HEK293 (cell line): ENCODE measurements at regions not wholly inside any gene's neighbourhood (a gene's known extent, or its start where the extent isn't known, plus 50 kb on each side); places are given as distances from the start of the nearest gene placed in this dataset.

ENCODE experiments used
- CTCF ChIA-PET: fragments of 350-600 bp; formaldehyde crosslinking; extraction: SDS; loops from one replicate; lab custom pipeline; 2021; ENCODE audit warnings: antibody characterized with exemption; lab: Yijun Ruan, JAX
- POLR2A ChIA-PET: fragments of 300-600 bp; formaldehyde crosslinking; extraction: SDS; loops from one replicate; lab custom pipeline; 2020; ENCODE audit warnings: antibody characterized with exemption, inconsistent platforms; lab: Yijun Ruan, JAX
- H3K27ac ChIP-seq: fragments of 200-500 bp; sonication (Bioruptor generic); 2 replicates; pipeline ENCODE4 v1.5.1; 2014; ENCODE audit warnings: low read depth, low read length, control low read depth, inconsistent platforms; ENCODE audit errors: extremely low read depth
- H3K36me3 ChIP-seq, 2 experiments: fragments of 200-500 bp in 1 of 2; sonication (Bioruptor generic) in 1 of 2; 1 replicate in 1 of 2; 2 replicates in 1 of 2; pipeline ENCODE4 v1.5.1; 2014 to 2017; ENCODE audit warnings: inconsistent platforms in 2 of 2, low read length in 2 of 2; ENCODE audit not compliant: control insufficient read depth in 2 of 2, insufficient read depth in 1 of 2
- H3K4me1 ChIP-seq: fragments of 200-500 bp; sonication (Bioruptor generic); 2 replicates; pipeline ENCODE4 v1.5.1; 2014; ENCODE audit warnings: mild to moderate bottlenecking, low read length, inconsistent platforms; ENCODE audit not compliant: control insufficient read depth, insufficient read depth
- H3K4me3 ChIP-seq: 2 replicates; pipeline ENCODE4 v1.5.1; 2011; ENCODE audit warnings: low read depth, mild to moderate bottlenecking, control low read depth, low read length, moderate library complexity
- H3K9me3 ChIP-seq: fragments of 200-500 bp; sonication (Bioruptor generic); 2 replicates; pipeline ENCODE4 v1.5.1; 2014; ENCODE audit warnings: low read depth, low read length, inconsistent platforms; ENCODE audit not compliant: control insufficient read depth, insufficient read depth
- GLI4 ChIP-seq: fragments of 450-650 bp; formaldehyde crosslinking; IDR thresholded peaks from 2 replicates; pipeline ENCODE4 v1.5.1; 2016; ENCODE audit warnings: missing biosample characterization, missing genetic modification characterization
- KLF10 ChIP-seq: fragments of 450-650 bp; IDR thresholded peaks from 2 replicates; pipeline ENCODE4 v1.5.1; 2018; ENCODE audit warnings: missing biosample characterization, mild to moderate bottlenecking, missing genetic modification characterization
- YY2 ChIP-seq: fragments of 450-650 bp; formaldehyde crosslinking; IDR thresholded peaks from 2 replicates; pipeline ENCODE4 v1.5.1; 2016; ENCODE audit warnings: missing biosample characterization, missing genetic modification characterization
- ZFP3 ChIP-seq: fragments of 450-650 bp; formaldehyde crosslinking; IDR thresholded peaks from 2 replicates; pipeline ENCODE4 v1.5.1; 2016; ENCODE audit warnings: low read depth, missing biosample characterization, missing genetic modification characterization
- ZNF148 ChIP-seq: fragments of 450-650 bp; formaldehyde crosslinking; IDR thresholded peaks from 2 replicates; pipeline ENCODE4 v1.5.0; 2017; ENCODE audit warnings: missing biosample characterization, missing genetic modification characterization, borderline replicate concordance
- ZNF157 ChIP-seq: fragments of 450-650 bp; formaldehyde crosslinking; IDR thresholded peaks from 2 replicates; pipeline ENCODE4 v1.5.1; 2016; ENCODE audit warnings: missing biosample characterization, missing genetic modification characterization
- ZNF16 ChIP-seq: fragments of 450-650 bp; formaldehyde crosslinking; IDR thresholded peaks from 2 replicates; pipeline ENCODE4 v1.5.1; 2016; ENCODE audit warnings: low read depth, missing biosample characterization, missing genetic modification characterization
- ZNF214 ChIP-seq: fragments of 450-650 bp; formaldehyde crosslinking; IDR thresholded peaks from 2 replicates; pipeline ENCODE4 v1.5.1; 2017; ENCODE audit warnings: missing biosample characterization, mild to moderate bottlenecking, missing genetic modification characterization, borderline replicate concordance
- ZNF223 ChIP-seq: fragments of 450-650 bp; formaldehyde crosslinking; IDR thresholded peaks from 2 replicates; pipeline ENCODE4 v1.5.1; 2016; ENCODE audit warnings: missing biosample characterization, missing genetic modification characterization
- ZNF248 ChIP-seq: fragments of 450-650 bp; formaldehyde crosslinking; IDR thresholded peaks from 2 replicates; pipeline ENCODE4 v1.5.1; 2017; ENCODE audit warnings: missing biosample characterization, missing genetic modification characterization
- ZNF391 ChIP-seq: fragments of 450-650 bp; formaldehyde crosslinking; IDR thresholded peaks from 2 replicates; pipeline ENCODE4 v1.5.1; 2016; ENCODE audit warnings: low read depth, missing biosample characterization, missing genetic modification characterization, borderline replicate concordance
- ZNF510 ChIP-seq: fragments of 450-650 bp; formaldehyde crosslinking; IDR thresholded peaks from 2 replicates; pipeline ENCODE4 v1.5.1; 2018; ENCODE audit warnings: mild to moderate bottlenecking, missing genetic modification characterization, missing biosample characterization; ENCODE audit not compliant: insufficient replicate concordance
- ZNF549 ChIP-seq: fragments of 450-650 bp; IDR thresholded peaks from 2 replicates; pipeline ENCODE4 v1.5.1; 2018; ENCODE audit warnings: missing biosample characterization, missing genetic modification characterization, mild to moderate bottlenecking, inconsistent platforms, moderate library complexity
- ZNF610 ChIP-seq: fragments of 450-650 bp; formaldehyde crosslinking; IDR thresholded peaks from 2 replicates; pipeline ENCODE4 v1.5.1; 2016; ENCODE audit warnings: missing biosample characterization, missing genetic modification characterization, borderline replicate concordance
- ZNF621 ChIP-seq: fragments of 450-650 bp; formaldehyde crosslinking; IDR thresholded peaks from 2 replicates; pipeline ENCODE4 v1.5.1; 2017; ENCODE audit warnings: missing biosample characterization, missing genetic modification characterization
- ZNF707 ChIP-seq: fragments of 450-650 bp; formaldehyde crosslinking; IDR thresholded peaks from 2 replicates; pipeline ENCODE4 v1.5.1; 2016; ENCODE audit warnings: missing biosample characterization, missing genetic modification characterization
- ZNF777 ChIP-seq: fragments of 450-650 bp; formaldehyde crosslinking; IDR thresholded peaks from 2 replicates; pipeline ENCODE4 v1.5.1; 2017; ENCODE audit warnings: missing biosample characterization, missing genetic modification characterization, borderline replicate concordance
- ZNF792 ChIP-seq: fragments of 450-650 bp; formaldehyde crosslinking; IDR thresholded peaks from 2 replicates; pipeline ENCODE4 v1.5.1; 2016; ENCODE audit warnings: missing biosample characterization, missing genetic modification characterization
- ZSCAN18 ChIP-seq: fragments of 450-650 bp; formaldehyde crosslinking; IDR thresholded peaks from 2 replicates; pipeline ENCODE4 v1.5.1; 2016; ENCODE audit warnings: missing biosample characterization, missing genetic modification characterization
- TF ChIP-seq, protein P1 (sequence below): fragments of 450-650 bp; formaldehyde crosslinking; IDR thresholded peaks from 2 replicates; pipeline ENCODE4 v1.5.1; 2016; ENCODE audit warnings: missing biosample characterization, missing genetic modification characterization
- TF ChIP-seq, protein P2 (sequence below): fragments of 450-650 bp; formaldehyde crosslinking; IDR thresholded peaks from 2 replicates; pipeline ENCODE4 v1.5.1; 2016; ENCODE audit warnings: missing biosample characterization, missing genetic modification characterization
- TF ChIP-seq, protein P3 (sequence below): fragments of 450-650 bp; formaldehyde crosslinking; IDR thresholded peaks from 2 replicates; pipeline ENCODE4 v1.5.1; 2017; ENCODE audit warnings: missing biosample characterization, missing genetic modification characterization

DNA sequence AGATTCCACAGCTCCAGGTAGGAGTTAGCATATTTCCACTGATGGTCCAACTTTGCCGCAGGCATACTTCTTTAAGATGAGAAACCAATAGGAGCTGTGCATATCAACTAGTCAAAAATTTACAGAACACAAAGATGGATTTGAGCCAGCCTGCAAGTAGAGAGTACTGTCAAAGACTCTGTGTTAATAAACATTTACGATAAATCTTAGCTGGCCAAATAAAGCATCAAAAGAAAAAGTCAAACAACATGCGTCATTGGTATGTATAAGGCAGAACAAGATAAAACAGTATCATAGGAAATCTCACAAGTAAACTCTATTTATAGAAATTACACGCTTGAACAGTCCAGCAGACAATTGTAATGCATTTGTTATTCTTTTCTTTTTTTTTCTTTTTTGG is 907.4 kb upstream of the AGA start:
- Histone ChIP-seq H3K4me1 (no peaks in the 10 kb centered on the region), H3K4me3 (no peak overlapping the region), H3K27ac (no peak overlapping the region), H3K9me3 (no peaks in the 10 kb centered on the region), H3K36me3 (no peaks in the 10 kb centered on the region)
- TF ChIP-seq KLF10 (no peak), ZNF707 (tag by site-specific recombination) (no peak), GLI4 (tag by site-specific recombination) (no peak), ZNF777 (tag by site-specific recombination) (no peak), ZNF391 (tag by site-specific recombination) (no peak), ZNF148 (tag by site-specific recombination) (no peak), ZNF248 (tag by site-specific recombination) (no peak), ZNF214 (tag by site-specific recombination) (no peak), ZNF157 (no peak), ZFP3 (tag by site-specific recombination) (no peak), YY2 (no peak), ZNF792 (tag by site-specific recombination) (no peak)
- ChIA-PET CTCF (no interaction called here), POLR2A (no interaction called here)

GRCh38 chr4:178351185-178351584 is 908.9 kb upstream of the AGA start:
- CTCF ChIA-PET = no interaction called here
- H3K27ac ChIP-seq = no peak overlapping the region
- H3K4me3 ChIP-seq = no peak overlapping the region
- no peaks in the 10 kb centered on the region for H3K9me3 ChIP-seq
- POLR2A ChIA-PET = no interaction called here
- H3K36me3 ChIP-seq = no peaks in the 10 kb centered on the region
- no peaks in the 10 kb centered on the region for H3K4me1 ChIP-seq
- TF ChIP-seq ZNF510 (no peak), ZSCAN18 (tag by site-specific recombination) (no peak), ZNF16 (tag by site-specific recombination) (no peak), ZNF223 (tag by site-specific recombination) (no peak), ZNF610 (tag by site-specific recombination) (no peak), ZNF549 (no peak), ZNF621 (tag by site-specific recombination) (no peak)
- TF ChIP-seq, protein P1, sequence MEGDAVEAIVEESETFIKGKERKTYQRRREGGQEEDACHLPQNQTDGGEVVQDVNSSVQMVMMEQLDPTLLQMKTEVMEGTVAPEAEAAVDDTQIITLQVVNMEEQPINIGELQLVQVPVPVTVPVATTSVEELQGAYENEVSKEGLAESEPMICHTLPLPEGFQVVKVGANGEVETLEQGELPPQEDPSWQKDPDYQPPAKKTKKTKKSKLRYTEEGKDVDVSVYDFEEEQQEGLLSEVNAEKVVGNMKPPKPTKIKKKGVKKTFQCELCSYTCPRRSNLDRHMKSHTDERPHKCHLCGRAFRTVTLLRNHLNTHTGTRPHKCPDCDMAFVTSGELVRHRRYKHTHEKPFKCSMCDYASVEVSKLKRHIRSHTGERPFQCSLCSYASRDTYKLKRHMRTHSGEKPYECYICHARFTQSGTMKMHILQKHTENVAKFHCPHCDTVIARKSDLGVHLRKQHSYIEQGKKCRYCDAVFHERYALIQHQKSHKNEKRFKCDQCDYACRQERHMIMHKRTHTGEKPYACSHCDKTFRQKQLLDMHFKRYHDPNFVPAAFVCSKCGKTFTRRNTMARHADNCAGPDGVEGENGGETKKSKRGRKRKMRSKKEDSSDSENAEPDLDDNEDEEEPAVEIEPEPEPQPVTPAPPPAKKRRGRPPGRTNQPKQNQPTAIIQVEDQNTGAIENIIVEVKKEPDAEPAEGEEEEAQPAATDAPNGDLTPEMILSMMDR = no peak
- TF ChIP-seq, protein P2, sequence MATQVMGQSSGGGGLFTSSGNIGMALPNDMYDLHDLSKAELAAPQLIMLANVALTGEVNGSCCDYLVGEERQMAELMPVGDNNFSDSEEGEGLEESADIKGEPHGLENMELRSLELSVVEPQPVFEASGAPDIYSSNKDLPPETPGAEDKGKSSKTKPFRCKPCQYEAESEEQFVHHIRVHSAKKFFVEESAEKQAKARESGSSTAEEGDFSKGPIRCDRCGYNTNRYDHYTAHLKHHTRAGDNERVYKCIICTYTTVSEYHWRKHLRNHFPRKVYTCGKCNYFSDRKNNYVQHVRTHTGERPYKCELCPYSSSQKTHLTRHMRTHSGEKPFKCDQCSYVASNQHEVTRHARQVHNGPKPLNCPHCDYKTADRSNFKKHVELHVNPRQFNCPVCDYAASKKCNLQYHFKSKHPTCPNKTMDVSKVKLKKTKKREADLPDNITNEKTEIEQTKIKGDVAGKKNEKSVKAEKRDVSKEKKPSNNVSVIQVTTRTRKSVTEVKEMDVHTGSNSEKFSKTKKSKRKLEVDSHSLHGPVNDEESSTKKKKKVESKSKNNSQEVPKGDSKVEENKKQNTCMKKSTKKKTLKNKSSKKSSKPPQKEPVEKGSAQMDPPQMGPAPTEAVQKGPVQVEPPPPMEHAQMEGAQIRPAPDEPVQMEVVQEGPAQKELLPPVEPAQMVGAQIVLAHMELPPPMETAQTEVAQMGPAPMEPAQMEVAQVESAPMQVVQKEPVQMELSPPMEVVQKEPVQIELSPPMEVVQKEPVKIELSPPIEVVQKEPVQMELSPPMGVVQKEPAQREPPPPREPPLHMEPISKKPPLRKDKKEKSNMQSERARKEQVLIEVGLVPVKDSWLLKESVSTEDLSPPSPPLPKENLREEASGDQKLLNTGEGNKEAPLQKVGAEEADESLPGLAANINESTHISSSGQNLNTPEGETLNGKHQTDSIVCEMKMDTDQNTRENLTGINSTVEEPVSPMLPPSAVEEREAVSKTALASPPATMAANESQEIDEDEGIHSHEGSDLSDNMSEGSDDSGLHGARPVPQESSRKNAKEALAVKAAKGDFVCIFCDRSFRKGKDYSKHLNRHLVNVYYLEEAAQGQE (tag by site-specific recombination) = no peak
- TF ChIP-seq, protein P3, sequence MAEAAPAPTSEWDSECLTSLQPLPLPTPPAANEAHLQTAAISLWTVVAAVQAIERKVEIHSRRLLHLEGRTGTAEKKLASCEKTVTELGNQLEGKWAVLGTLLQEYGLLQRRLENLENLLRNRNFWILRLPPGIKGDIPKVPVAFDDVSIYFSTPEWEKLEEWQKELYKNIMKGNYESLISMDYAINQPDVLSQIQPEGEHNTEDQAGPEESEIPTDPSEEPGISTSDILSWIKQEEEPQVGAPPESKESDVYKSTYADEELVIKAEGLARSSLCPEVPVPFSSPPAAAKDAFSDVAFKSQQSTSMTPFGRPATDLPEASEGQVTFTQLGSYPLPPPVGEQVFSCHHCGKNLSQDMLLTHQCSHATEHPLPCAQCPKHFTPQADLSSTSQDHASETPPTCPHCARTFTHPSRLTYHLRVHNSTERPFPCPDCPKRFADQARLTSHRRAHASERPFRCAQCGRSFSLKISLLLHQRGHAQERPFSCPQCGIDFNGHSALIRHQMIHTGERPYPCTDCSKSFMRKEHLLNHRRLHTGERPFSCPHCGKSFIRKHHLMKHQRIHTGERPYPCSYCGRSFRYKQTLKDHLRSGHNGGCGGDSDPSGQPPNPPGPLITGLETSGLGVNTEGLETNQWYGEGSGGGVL = no peak
